HG03097 (cell line): ENCODE measurements at regions not wholly inside any gene's neighbourhood (a gene's known extent, or its start where the extent isn't known, plus 50 kb on each side); places are given as distances from the start of the nearest gene placed in this dataset.
"Not testable (repeated sequence)": the region's sequence is repeated elsewhere in the genome, so short reads cannot be mapped to it uniquely, and the experiment has no call there.

Source experiments
- ATAC-seq: cut with Tn5 transposase; IDR thresholded peaks from one replicate; pipeline ENCODE4 v1.9.1; 2021; ENCODE audit not compliant: unreplicated experiment, low FRiP score

DNA sequence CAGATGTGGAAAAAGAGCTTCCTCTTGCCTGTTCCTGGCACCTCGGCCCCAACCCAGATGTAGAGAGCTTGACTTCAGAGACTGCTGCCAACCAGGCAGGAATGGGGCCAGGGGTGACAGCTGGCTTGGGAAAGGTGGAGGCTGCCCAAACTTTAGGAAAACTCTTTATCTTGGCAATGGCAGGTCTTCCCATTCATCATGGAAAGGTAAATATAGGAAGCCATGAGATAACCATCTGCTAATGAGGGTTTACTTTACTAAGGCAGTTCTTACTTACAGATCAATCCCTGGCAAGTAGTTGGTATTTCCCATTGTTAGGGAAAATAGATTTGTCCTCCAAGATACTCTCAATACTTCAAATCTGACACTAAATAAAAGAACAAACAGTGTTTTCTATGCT, 143.1 kb upstream of the NUDT4 start:
- ATAC-seq: no peak

DNA sequence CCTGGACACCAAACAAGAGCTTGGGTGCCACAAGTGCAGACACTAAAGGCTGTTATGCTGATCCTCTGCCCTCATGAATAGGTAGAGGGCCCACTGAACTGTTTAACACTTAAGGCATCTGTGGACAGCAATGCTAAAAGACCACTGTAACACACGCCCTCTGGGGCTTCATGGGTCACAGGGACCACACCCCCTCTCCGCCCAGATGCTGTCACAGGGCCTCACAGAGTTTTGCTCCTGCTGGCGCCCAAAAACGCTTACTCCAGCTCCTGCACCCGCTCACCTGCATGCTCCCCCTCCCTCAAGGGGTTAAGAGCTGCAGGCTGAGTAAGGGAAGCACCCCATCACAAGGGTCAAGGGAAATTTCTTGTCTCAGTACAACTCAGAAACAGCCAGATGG, 141.8 kb upstream of the NUDT4 start:
- no peak for ATAC-seq

DNA sequence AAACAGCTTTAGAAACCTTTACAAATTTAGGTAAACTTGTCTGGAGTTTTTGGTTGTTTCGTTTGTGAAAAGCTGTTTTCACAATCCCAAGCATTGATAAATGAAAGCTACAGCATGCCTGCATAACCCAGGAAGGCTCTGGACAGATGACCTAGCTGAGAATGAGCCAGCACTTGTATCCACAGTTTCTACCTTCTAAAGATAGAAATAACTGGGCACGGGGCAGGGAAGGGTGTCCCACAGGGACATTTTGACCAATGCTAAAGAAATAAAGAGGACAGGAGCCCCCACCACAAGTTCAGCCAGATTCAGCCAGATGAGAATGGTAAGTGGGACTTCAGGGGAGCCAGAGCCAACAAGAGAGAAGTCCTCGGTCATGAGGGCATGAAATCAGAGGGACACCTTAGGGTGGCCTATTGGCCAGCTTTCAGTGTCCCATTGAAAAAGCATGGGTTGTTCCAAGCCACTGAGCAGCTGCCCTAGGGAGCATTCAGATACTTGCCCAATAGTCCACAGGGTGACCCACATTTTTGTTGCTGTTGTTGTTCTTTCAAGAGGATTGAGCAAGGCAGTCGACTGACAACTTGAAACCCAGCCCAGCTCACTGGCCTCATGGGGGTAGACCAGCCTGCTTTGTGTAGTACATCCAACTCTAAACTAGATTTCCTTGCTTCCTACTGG, 140.3 kb upstream of the NUDT4 start:
- no peak for ATAC-seq

DNA sequence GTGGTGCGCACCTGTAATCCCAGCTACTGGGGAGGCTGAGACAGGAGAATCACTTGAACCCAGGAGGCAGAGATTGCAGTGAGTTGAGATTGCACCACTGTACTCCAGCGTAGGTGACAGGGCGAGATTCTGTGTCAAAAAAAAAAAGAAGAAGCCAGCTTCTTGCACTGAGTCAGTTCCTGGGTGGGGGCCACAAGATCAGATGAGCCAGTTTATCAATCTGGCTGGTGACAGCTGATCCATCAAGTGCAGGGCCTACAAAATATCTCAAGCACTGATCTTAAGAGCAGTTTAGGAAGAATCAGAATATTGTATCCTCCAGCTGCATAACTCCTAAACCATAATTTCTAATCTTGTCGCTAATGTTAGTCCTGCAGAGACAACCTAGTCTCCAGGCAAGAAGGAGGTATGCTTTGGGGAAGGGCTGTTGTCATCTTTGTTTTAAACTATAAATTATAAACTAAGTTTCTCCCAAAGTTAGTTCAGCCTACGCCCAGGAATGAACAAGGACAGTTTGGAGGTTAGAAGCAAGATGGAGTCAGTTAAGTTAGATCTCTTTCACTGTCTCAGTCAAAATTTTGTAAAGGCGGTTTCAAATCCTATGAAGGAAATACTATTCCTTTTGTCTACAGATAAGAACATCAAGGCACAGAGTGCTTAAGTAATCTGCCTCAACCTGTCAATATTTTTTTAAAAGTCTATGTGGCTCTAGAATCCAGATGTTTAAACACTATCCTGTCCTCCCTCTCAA, 139.0 kb upstream of the NUDT4 start:
- not testable (repeated sequence) for ATAC-seq

DNA sequence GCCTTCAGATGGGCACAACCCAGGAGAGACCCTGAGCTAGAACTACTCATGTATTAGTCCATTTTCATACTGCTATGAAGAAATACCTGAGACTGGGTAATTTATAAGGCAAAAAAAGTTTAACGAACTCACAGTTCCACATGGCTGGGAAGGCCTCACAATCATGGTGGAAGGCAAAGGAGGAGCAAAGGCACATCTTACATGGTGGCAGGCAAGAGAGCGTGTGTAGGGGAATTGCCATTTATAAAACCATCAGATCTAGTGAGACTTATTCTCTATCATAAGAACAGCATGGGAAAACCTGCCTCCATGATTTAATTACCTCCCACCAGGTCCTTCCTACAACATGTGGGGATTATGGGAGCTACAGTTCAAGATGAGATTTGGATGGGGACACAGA, 137.9 kb upstream of the NUDT4 start:
- not testable (repeated sequence) for ATAC-seq

DNA sequence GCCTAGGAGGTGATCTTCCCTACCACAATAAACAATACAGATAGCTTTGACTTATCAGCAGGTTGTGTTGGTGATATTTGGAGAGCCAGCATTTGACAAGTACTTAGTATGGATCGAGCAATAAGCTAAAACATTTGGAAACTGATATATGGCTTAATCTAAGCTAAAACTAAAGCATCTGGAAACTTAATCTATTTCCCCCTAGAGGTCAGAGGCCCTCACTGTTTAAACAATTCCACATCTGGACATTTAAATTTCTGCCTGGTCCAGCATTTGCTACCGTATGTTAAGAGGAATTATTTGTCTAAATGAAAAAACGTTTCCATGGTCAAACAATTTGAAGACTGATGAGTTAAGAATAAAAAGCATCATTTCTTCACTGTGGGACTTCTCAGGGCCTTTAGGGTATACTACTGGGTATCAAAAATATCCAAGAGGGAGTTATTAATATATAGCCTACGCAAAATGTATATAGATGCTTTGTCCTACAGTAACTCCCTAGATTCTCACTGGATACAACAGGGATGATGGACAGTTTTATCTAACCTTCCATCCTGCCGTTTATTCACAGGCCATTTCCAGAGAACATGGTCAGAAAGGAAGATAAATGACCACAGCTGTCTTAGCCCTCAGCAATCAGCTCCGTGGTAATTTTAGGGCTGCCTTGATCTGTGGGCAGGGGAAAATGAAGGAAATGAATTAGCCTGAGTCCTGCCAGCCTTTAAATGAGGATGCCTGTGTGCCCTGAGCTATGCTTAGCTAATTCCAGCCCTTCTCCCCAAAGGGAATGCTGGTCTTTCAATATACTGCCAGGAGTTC, 135.4 kb upstream of the NUDT4 start:
- ATAC-seq: no peak

DNA sequence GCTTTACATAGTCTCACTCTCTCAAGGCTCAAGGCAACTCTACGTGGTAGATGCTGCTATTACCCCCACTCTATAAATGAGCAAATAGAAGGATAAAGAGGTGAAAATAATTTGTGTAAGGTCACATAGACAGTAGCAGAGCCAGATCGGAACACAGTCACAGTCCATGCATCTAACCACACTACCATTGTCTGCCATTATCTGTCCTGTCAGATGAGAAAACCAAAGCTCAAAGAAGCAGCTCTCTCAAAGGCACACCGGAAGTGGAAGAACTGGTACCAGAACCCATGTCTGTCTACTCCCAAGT, 134.4 kb upstream of the NUDT4 start:
- ATAC-seq: no peak

DNA sequence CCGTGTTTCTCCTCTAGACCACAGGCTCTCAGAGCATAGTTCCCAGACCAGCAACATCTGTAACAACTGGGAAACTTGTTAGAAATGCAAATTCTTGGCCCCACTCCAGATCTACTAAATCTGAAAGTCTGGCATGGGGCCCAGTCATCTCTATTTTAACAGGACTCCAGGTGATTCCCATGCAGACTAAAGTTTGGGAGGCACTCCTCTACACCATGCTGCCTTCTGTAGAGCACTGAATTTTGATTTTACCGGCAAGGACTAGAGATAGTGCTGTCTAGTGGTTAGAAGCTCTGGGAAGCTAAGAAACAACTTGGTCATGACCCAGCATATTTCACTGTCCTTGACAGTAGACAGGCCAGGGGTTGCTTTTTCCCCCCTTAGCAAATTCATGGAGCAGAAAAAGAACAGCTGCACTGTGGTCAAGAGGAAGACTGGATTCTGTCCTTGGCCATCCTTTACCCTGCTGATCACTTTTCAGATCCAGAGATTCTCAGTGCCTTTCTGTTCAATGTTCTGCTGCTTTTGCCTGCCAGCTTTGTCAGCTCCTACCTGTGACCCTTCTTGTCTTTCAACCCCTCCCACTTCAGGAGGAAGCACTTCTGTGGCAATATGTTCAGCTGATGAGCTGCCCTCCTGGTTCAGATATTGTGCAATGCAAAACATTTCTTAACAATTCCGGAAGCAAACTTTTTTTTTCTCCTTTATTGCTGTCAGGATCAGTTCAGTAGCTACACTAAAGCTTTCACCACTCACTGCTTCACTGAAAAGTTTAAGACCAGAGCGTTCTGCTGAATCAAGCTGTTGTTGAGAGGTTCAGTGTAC, 133.8 kb upstream of the NUDT4 start:
- no peak for ATAC-seq

DNA sequence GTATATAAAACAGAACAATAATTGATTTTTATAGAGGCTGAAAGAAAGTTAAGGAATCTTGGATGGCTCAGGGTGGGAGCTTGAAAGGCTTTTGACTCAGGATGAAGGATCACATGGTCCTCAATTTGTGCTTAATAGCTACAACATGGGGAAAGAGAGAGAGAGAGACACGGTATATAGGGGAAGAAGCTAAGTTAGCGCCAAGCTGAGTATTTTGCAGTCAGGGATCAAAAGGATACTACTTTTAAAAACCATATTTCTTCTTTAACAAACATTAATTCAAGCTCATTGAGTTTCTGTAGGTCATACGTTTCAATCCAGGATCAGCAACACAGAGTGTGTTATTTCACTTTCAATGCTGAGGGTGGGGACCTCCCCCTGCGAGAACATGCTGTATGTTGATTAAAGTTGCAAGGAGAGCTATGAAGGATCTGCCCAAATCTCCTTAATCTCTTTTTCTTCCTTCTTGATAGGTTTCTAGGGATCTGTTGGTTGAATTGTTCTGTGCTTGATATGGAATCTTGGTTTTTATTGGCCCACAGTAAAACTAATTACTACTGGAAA, 133.1 kb upstream of the NUDT4 start:
- no peak for ATAC-seq

DNA sequence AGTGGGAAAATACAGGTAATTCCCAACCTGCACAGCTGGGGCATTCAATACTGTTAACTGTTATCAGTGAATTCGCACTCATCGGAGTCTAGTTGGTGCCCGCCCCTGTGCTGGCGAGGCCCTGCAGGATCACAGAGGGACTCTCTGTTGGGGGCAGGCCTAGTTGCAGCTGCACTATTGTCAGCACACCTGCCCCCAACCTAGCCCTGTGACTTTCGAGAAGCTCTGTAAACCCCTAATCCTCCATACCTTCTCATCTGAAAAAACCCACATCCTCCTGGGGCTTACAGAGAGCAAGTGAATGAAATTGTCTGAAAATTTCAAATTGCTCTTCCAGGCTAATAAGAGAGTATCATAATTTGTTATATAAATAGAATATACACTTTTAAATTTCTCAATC, 132.2 kb upstream of the NUDT4 start:
- peak; percentile 66 for ATAC-seq

DNA sequence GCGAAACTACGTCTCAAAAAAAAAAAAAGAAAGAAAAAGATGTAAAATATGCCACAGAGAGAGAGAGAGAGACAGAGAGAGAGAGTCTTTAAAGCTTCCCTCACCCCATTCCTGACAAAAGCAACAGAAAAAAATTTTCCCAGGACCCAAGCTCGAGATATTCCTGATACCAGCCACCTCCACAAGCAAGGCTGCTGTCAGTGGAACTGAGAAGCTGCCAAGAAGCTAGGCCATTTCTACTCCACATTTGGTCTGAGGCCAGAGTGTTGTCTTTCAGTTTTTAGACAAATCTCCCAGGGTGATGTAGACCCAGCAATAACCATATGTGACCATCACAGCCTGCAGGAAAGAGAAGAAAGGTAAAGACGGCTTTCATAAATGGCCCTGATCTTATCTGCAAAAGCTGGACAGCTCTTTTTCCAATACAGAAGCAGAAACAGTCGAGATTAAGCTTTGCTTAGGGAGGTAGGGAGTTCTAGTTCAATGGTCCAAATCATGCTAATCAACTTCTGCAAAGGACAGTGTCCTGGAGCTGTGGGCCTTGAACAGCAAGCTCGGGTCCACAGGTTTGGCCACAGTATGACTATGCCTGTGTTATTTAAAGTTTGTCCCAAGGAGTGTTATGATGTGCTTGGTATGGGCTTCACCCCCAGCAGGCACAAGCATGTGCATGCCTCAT, 130.3 kb upstream of the NUDT4 start:
- no peak for ATAC-seq

DNA sequence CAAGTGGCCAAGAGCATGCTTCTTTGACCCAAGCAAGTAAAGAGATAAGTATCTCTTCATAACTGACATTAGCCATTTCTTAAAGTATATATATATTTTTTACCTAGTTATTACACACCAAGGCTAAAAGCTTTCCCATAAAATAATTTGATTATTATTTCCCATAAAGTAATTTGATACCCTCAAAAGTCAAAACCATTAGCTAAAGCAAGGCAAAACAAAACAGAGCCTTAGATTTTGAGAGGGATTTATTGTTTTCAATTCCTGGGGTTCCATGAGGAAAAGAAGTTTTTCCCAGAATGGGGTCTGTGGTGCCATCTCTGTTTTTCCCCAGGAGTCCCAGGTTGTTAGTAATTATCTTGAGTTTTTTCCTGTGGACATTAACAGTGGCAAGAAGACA, 125.5 kb upstream of the NUDT4 start:
- ATAC-seq: no peak

DNA sequence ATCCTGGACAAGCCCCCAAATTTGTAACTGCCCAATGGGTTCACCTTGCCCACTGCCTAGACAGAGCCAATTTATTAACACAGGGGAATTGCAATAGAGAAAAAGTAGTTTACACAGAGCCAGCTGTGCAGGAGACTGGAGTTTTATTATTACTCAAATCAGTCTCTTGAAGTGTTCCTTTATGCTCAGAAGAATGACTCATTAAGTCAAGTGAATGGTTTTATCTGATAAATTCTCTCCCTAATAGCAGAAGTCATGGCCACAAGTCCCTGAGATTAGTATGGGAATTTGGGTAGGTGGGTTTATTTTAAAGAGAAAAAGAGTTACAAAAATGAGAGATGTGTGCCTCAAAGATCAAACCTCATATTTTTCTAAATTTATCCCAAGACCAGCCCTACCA, 122.8 kb upstream of the NUDT4 start:
- no peak for ATAC-seq

DNA sequence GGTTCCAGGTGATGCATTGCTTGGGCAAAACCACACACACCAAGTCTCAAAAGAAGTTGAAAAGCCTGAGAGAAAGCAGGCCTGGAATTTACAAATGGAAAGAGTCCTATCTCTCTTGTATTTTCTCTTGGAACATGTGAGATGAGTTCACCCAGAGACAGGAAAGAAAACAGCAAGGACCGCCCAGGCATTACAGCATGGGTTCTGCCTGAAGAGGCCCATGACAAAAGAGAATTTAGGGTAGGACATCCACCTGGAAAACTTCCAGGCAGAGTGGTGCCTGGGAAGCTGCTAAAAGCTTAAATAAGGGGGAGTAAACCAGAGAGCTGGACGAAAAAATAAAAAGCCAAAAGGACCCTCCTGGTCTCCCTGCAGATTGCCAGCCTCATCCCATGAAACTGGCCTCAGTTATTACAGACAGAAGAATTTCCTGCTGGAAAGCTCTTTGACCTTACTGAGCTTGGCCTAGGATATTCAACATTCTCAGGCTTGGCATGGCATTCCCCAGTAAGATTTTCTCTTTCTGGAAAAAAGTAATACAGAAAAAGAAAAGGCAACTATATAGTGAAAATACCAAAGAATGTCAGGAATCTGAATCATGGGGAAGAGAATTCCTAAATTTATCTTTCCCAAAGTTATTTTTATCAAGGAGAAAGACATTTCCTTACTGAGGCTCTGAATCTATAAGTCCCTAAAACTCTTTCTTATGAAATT, 121.3 kb upstream of the NUDT4 start:
- no peak for ATAC-seq

DNA sequence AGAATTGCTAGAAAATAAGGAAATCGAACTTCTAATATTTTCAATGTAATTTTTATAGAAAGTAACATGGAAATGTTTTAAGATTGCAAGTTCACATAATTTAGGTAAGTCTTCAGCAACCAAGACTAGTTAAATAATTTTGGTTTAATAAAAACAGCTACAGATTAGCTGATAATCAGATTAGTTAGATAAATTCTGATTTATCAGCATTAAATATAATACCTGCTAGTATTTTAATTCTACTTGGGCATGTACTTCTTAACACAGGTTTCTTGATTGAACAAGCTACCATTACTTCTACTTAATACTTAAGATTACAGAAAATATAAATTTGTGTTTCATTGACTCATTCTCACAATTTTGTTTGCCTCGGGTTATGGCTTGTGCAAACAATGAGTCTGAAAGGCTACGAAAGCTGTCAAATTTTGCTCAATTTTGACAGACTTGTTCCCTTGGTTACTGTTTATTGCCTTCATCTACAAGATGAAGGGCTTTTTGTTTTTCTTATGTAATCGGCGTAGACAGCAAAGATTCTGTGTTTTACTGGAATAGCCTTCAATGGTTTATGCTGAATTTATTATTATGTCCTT, 116.1 kb upstream of the NUDT4 start:
- no peak for ATAC-seq

DNA sequence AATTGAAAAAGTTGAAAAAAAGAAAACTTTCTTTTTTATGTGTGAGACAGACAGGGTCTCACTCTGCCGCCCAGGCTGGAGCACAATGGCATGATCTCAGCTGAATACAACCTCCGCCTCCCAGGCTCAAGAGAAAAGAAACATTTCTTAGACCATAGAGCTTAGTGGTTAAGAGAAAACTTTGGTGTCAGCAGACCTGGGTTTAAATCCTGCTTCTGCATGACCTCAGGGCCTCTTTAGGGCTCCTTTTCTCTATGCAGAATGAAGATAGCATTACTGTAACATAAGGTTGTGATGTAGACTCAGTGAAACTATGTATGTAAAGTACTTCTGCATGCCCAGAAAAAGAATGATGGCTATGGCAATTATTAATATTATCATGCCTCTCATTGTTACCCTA, 104.7 kb upstream of the NUDT4 start:
- ATAC-seq: no peak

DNA sequence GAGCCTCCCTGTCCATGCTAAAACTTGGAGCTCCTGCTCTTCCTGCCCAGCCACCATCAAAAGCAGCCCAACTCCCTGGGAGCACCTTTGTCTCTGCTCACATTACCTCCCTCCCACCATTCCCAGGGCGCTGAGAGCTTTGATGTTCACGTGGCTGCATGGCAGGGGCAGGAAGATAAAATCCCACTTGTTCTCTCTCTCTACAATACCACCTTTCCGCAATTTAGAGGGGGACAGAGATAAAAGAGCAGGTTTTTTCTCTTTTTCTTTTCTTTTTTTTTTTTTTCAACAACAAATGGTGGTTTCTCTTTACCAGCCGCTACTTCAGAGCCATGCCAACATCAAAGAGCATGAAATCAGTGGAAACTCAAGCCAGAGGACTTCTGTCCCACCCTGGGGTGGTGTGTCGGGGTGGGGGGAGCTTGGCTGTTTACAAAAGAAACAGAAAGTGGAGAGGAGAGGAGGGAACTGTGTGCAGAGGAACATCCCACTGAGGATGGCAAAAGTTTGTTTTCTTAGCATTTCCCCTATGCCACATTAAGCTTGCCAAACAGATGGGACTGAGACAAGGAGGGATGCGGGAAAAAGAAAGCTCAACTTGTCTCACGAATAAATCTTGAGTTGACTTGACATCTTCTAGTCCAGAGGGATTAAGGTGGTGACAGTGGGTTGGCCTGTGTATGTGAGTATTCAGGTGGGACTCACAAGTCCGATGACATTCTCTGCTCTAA, 103.7 kb upstream of the NUDT4 start:
- ATAC-seq: no peak

DNA sequence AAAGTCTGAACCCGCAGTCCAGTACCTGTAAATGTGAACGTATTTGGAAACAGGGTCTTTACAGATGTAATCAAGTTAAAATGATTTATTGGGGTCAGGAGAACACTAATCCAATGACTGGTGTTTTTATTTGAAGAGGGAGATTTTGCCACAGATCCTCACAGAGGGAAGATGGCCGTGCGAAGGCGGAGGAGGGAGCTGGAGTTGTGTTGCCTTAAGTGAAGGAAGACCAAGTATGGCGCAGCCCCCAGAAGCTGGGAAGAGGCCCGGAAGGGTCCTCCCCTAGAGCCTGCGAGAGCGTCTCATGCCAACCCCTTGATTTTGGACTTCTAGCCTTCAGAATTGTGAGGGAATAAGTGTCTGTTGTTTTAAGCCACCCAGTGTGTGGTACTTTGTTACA, 102.8 kb upstream of the NUDT4 start:
- no peak for ATAC-seq
